ENCODE measurements at regions not wholly inside any gene's neighbourhood (a gene's known extent, or its start where the extent isn't known, plus 50 kb on each side); places are given as distances from the start of the nearest gene placed in this dataset.

GRCh38 chr4:11735651-11736050 lies 307.0 kb upstream of the HS3ST1 start:
- no peak for TF ChIP-seq CTCF (conservative IDR thresholded peaks at IDR 0.05; ENCODE audit: low read depth, low read length)
- no peak for TF ChIP-seq EZH2 (IDR thresholded peaks at IDR 0.05; ENCODE audit: borderline replicate concordance, low read depth, low read length, poor library complexity, severe bottlenecking)

Measured in A673 (cell line).